Trophoblast cell (in vitro differentiated cells and primary cell): ENCODE measurements at regions not wholly inside any gene's neighbourhood (a gene's known extent, or its start where the extent isn't known, plus 50 kb on each side); places are given as distances from the start of the nearest gene placed in this dataset.

Experiments
- DNase-seq, 2 donors: peaks; one replicate each; pipeline ENCODE4 v3.0.0-alpha.2; 2016
- H2AFZ ChIP-seq: 2 replicates; pipeline ENCODE4 v1.6.1; 2013; ENCODE audit warnings: low read length, moderate library complexity, mild to moderate bottlenecking; ENCODE audit not compliant: insufficient read depth, poor library complexity
- H2AK5ac ChIP-seq: 2 replicates; pipeline ENCODE4 v1.6.1; 2013; ENCODE audit warnings: mild to moderate bottlenecking, low read length
- H2BK120ac ChIP-seq: 2 replicates; pipeline ENCODE4 v1.6.1; 2013; ENCODE audit warnings: low read length, mild to moderate bottlenecking, moderate library complexity; ENCODE audit not compliant: insufficient read depth, poor library complexity
- H2BK12ac ChIP-seq: 2 replicates; pipeline ENCODE4 v1.6.1; 2013; ENCODE audit warnings: mild to moderate bottlenecking, low read length, moderate library complexity
- H2BK5ac ChIP-seq: 2 replicates; pipeline ENCODE4 v1.6.1; 2013; ENCODE audit warnings: low read length, low read depth, moderate library complexity, mild to moderate bottlenecking; ENCODE audit not compliant: poor library complexity
- H3K14ac ChIP-seq: 2 replicates; pipeline ENCODE4 v1.6.1; 2013; ENCODE audit warnings: mild to moderate bottlenecking, low read length
- H3K18ac ChIP-seq: 2 replicates; pipeline ENCODE4 v1.6.1; 2013; ENCODE audit warnings: mild to moderate bottlenecking, low read length
- H3K23ac ChIP-seq: 2 replicates; pipeline ENCODE4 v1.6.1; 2013; ENCODE audit warnings: low read length
- H3K27ac ChIP-seq: 2 replicates; pipeline ENCODE4 v1.5.1; 2013; ENCODE audit warnings: low read depth, mild to moderate bottlenecking, inconsistent platforms, low read length, moderate library complexity
- H3K27me3 ChIP-seq: 2 replicates; pipeline ENCODE4 v1.6.1; 2013; ENCODE audit warnings: inconsistent platforms, mild to moderate bottlenecking, low read length, moderate library complexity; ENCODE audit not compliant: insufficient read depth
- H3K36me3 ChIP-seq, 2 experiments: 1 replicate in 1 of 2; 2 replicates in 1 of 2; pipeline ENCODE4 v1.6.1; 2013; ENCODE audit warnings: low read length in 2 of 2, mild to moderate bottlenecking in 2 of 2, moderate library complexity in 1 of 2; ENCODE audit not compliant: insufficient read depth in 2 of 2, control insufficient read depth in 1 of 2
- H3K4ac ChIP-seq: 2 replicates; pipeline ENCODE4 v1.6.1; 2013; ENCODE audit warnings: low read depth, mild to moderate bottlenecking, low read length, moderate library complexity
- H3K4me1 ChIP-seq, 2 experiments: 1 replicate in 1 of 2; 2 replicates in 1 of 2; pipeline ENCODE4 v1.6.1; 2013; ENCODE audit warnings: low read length in 2 of 2, mild to moderate bottlenecking in 2 of 2, moderate library complexity in 1 of 2; ENCODE audit not compliant: insufficient read depth in 2 of 2, control insufficient read depth in 1 of 2
- H3K4me2 ChIP-seq: 2 replicates; pipeline ENCODE4 v1.6.1; 2013; ENCODE audit warnings: inconsistent platforms, mild to moderate bottlenecking, low read length, moderate library complexity
- H3K4me3 ChIP-seq: 2 replicates; pipeline ENCODE4 v1.5.1; 2013; ENCODE audit warnings: mild to moderate bottlenecking, low read depth, low read length, inconsistent platforms
- H3K79me1 ChIP-seq: one replicate; pipeline ENCODE4 v1.6.1; 2013; ENCODE audit warnings: low read length
- H3K79me2 ChIP-seq: 2 replicates; pipeline ENCODE4 v1.6.1; 2013; ENCODE audit warnings: low read length, mild to moderate bottlenecking; ENCODE audit not compliant: control insufficient read depth, insufficient read depth, poor library complexity
- H3K9ac ChIP-seq: 2 replicates; pipeline ENCODE4 v1.6.1; 2013; ENCODE audit warnings: mild to moderate bottlenecking, low read length
- H3K9me3 ChIP-seq: 2 replicates; pipeline ENCODE4 v1.6.1; 2013; ENCODE audit warnings: low read depth, mild to moderate bottlenecking, control low read depth, inconsistent platforms, low read length; ENCODE audit not compliant: insufficient read depth
- H4K12ac ChIP-seq: 2 replicates; pipeline ENCODE4 v1.6.1; 2013; ENCODE audit warnings: low read depth, mild to moderate bottlenecking, low read length, moderate library complexity
- H4K8ac ChIP-seq: 2 replicates; pipeline ENCODE4 v1.6.1; 2013; ENCODE audit warnings: low read depth, mild to moderate bottlenecking, low read length, moderate library complexity
- H4K91ac ChIP-seq: one replicate; pipeline ENCODE4 v1.6.1; 2013; ENCODE audit warnings: low read depth, mild to moderate bottlenecking, low read length, moderate library complexity
- WGBS: extraction: QIAGEN DNeasy Blood & Tissue Kit; methylation state at CpG from one replicate; pipeline ENCODE4 v1.1.7; 2013; ENCODE audit warnings: missing lambda C conversion rate; ENCODE audit not compliant: insufficient read length, insufficient coverage; ENCODE audit errors: extremely low coverage; 5-methylcytosine and 5-hydroxymethylcytosine counted together

DNA sequence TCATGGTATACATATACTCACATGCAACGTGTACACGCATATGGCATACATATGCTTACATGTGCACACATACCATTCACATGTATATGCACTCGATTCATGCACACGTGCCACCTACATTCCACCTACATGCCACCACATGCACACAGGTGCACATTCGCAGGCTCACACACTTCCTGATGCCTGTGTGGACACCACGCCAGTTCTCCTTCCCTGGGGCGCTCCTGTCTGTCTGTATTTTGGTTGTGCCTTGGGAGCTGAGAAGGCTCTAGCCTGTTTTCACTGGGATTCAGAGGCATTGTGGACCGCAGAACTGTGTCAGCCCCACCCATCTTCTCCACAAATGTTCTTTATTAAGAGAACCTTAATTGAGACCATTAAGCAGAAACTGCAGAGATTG is 96.6 kb upstream of the CTDP1 start:
- Histone ChIP-seq H4K12ac (no peak overlapping the region), H2BK120ac (no peak overlapping the region), H3K79me2 (no peaks in the 10 kb centered on the region), H4K8ac (no peak overlapping the region), H3K14ac (no peak overlapping the region), H3K9me3 (peaks cover 17% of the 10 kb centered on the region), H3K36me3 (no peaks in the 10 kb centered on the region), H2BK5ac (no peak overlapping the region), H3K27me3 (no peaks in the 10 kb centered on the region), H3K4me2 (no peak overlapping the region), H3K27ac (no peak overlapping the region), H3K4me1 (peaks cover under 1 to 1% of the 10 kb centered on the region in 2 experiments), H3K4ac (no peak overlapping the region), H3K79me1 (no peaks in the 10 kb centered on the region), H2BK12ac (no peak overlapping the region), H3K4me3 (no peak overlapping the region), H2AFZ (no peak overlapping the region), H4K91ac (no peak overlapping the region), H3K18ac (no peak overlapping the region), H3K9ac (no peak overlapping the region), H2AK5ac (no peak overlapping the region), H3K23ac (no peak overlapping the region)
- WGBS = no CpG with 5 or more reads among the region's 8 CpGs
- DNase-seq = no peak

DNA sequence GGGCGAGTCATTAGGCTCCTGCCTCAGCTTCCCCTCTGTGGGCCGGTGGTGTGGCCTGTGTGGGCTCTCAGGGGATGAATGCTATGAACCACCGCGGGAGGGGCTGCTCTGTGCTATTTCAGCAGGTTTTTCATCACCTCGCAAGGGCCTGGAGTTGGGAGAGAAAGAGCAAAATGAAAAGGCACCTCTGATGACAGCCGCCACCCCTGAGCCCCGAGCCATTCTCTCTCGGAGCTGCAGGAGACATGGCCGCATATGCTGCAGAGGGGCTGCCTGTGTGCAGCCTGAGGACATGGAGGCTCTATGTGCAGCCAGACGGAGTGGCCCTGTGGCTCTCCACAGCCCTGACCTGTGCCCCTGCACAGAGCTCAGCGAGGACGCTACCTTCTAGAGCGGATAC is 96.2 kb upstream of the CTDP1 start:
- DNase-seq = no peak
- WGBS = no CpG with 5 or more reads among the region's 13 CpGs
- H2BK120ac ChIP-seq = no peak overlapping the region
- no peak overlapping the region for H3K4ac ChIP-seq
- H3K4me2 ChIP-seq = no peak overlapping the region
- H2AFZ ChIP-seq = no peak overlapping the region
- no peaks in the 10 kb centered on the region for H3K27me3 ChIP-seq
- no peaks in the 10 kb centered on the region for H3K79me1 ChIP-seq
- no peak overlapping the region for H2BK5ac ChIP-seq
- H3K4me3 ChIP-seq = no peak overlapping the region
- no peak overlapping the region for H3K27ac ChIP-seq
- H3K4me1 ChIP-seq = peaks cover 5% of the 10 kb centered on the region in 2 experiments
- no peak overlapping the region for H2AK5ac ChIP-seq
- H3K36me3 ChIP-seq = no peaks in the 10 kb centered on the region
- H4K8ac ChIP-seq = no peak overlapping the region
- H3K9ac ChIP-seq = no peak overlapping the region
- no peak overlapping the region for H4K91ac ChIP-seq
- peaks cover 17% of the 10 kb centered on the region for H3K9me3 ChIP-seq
- H3K79me2 ChIP-seq = no peaks in the 10 kb centered on the region
- H3K18ac ChIP-seq = no peak overlapping the region
- no peak overlapping the region for H3K14ac ChIP-seq
- no peak overlapping the region for H4K12ac ChIP-seq
- H3K23ac ChIP-seq = no peak overlapping the region
- H2BK12ac ChIP-seq = no peak overlapping the region

- H2BK120ac ChIP-seq = no peak overlapping the region
- no peak overlapping the region for H4K8ac ChIP-seq
- WGBS = no CpG with 5 or more reads among the region's 15 CpGs
These were observed 95.6 kb upstream of the CTDP1 start for GRCh38 chr18:79583984-79584401.

DNA sequence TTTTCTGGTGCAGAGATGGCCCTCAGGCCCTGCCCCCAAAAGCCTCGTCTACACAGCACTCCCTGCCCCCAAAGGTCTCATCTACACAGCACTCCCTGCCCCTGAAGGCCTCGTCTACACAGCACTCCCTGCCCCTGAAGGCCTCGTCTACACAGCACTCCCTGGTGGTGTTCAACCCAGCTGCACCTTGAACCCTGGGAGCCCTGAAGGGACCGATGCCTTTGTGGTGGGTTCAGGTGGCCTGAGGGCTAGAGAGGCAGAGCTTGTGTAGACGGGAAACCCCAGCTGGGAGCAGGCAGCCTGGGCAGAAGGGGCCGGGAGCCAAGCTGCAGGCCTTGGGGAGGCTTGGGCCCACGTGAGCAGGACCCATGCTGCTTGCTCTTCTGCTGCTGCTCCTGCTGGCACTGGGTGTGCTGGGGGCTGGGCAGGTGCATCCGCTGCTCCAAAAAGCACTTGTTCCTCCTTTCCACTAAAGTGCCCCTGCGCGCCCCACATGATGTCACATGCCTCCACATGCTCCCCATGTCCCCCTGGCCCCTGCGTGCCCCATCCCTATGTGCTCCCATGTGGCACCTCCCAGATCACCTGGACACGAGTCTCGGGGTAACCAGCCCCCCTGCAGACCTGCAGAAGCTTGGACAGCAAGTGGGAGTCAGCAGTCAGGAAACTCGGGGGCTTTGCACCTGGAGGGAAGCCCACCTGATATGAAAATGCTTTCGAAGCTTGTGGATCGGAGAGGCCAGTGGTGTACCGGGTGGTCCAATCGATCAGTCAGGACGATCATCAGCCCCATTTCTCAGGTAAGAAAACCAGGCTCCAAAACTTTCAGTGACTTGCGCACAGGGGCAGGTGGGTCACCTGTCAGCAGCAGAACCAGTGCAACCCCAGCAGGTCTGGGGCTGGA is 94.9 kb upstream of the CTDP1 start:
- Histone ChIP-seq H3K14ac (no peak overlapping the region), H2BK5ac (no peak overlapping the region), H4K8ac (no peak overlapping the region), H3K4ac (no peak overlapping the region), H3K9me3 (peaks cover 17% of the 10 kb centered on the region), H3K27ac (no peak overlapping the region), H3K18ac (no peak overlapping the region), H3K36me3 (no peaks in the 10 kb centered on the region), H3K23ac (no peak overlapping the region), H2AK5ac (no peak overlapping the region), H4K12ac (no peak overlapping the region), H3K4me1 (peaks cover 12 to 13% of the 10 kb centered on the region in 2 experiments), H2BK12ac (no peak overlapping the region), H3K4me3 (no peak overlapping the region), H2BK120ac (no peak overlapping the region), H2AFZ (no peak overlapping the region), H3K9ac (no peak overlapping the region), H3K79me1 (peaks cover 3% of the 10 kb centered on the region), H3K4me2 (no peak overlapping the region), H3K79me2 (no peaks in the 10 kb centered on the region), H4K91ac (no peak overlapping the region), H3K27me3 (no peaks in the 10 kb centered on the region)
- DNase-seq = no peak
- no CpG with 5 or more reads among the region's 20 CpGs for WGBS

More at GRCh38 chr18:79583984-79584401, 95.6 kb upstream of the CTDP1 start:
- H3K79me2 ChIP-seq = no peaks in the 10 kb centered on the region
- peaks cover 17% of the 10 kb centered on the region for H3K9me3 ChIP-seq
- no peaks in the 10 kb centered on the region for H3K36me3 ChIP-seq
- no peak overlapping the region for H2AK5ac ChIP-seq
- no peak overlapping the region for H2AFZ ChIP-seq
- H3K14ac ChIP-seq = no peak overlapping the region
- H3K4me2 ChIP-seq = no peak overlapping the region
- H3K27ac ChIP-seq = no peak overlapping the region
- no peaks in the 10 kb centered on the region for H3K79me1 ChIP-seq
- H3K9ac ChIP-seq = no peak overlapping the region
- H3K27me3 ChIP-seq = no peaks in the 10 kb centered on the region
- DNase-seq = no peak
- H3K4me1 ChIP-seq = peaks cover 6% of the 10 kb centered on the region in 2 experiments
- H2BK5ac ChIP-seq = no peak overlapping the region
- no peak overlapping the region for H3K23ac ChIP-seq
- H2BK12ac ChIP-seq = no peak overlapping the region
- no peak overlapping the region for H3K4ac ChIP-seq
- no peak overlapping the region for H3K4me3 ChIP-seq
- H3K18ac ChIP-seq = no peak overlapping the region
- no peak overlapping the region for H4K91ac ChIP-seq
- no peak overlapping the region for H4K12ac ChIP-seq
